ENCODE measurements at regions not wholly inside any gene's neighbourhood (a gene's known extent, or its start where the extent isn't known, plus 50 kb on each side); places are given as distances from the start of the nearest gene placed in this dataset.

GRCh38 chr3:144875211-144875610, 903.6 kb downstream of the DIPK2A start:
- Histone ChIP-seq H3K9me2 (ENCODE audit: insufficient read depth, low read length) (no peaks in the 10 kb centered on the region), H2AFZ (ENCODE audit: low read depth, low read length) (no peak overlapping the region), H3K4me2 (ENCODE audit: low read length) (no peak overlapping the region), H4K20me1 (ENCODE audit: insufficient read depth) (no peaks in the 10 kb centered on the region), H3K79me2 (replicated peaks; ENCODE audit: insufficient read depth, low read length) (no peaks in the 10 kb centered on the region), H3K36me3 (ENCODE audit: insufficient read depth, low read length) (no peaks in the 10 kb centered on the region), H3K9ac (ENCODE audit: low read length) (no peak overlapping the region), H3K27me3 (ENCODE audit: insufficient read depth, low read depth, low read length) (no peaks in the 10 kb centered on the region), H3K4me3 (ENCODE audit: low read length) (no peak overlapping the region), H3F3A (ENCODE audit: insufficient read depth, low read length, poor library complexity, severe bottlenecking) (no peaks in the 10 kb centered on the region), H3K9me3 (ENCODE audit: low read length) (no peaks in the 10 kb centered on the region), H3K27ac (ENCODE audit: low read length) (no peak overlapping the region)
- TF ChIP-seq, protein P1, sequence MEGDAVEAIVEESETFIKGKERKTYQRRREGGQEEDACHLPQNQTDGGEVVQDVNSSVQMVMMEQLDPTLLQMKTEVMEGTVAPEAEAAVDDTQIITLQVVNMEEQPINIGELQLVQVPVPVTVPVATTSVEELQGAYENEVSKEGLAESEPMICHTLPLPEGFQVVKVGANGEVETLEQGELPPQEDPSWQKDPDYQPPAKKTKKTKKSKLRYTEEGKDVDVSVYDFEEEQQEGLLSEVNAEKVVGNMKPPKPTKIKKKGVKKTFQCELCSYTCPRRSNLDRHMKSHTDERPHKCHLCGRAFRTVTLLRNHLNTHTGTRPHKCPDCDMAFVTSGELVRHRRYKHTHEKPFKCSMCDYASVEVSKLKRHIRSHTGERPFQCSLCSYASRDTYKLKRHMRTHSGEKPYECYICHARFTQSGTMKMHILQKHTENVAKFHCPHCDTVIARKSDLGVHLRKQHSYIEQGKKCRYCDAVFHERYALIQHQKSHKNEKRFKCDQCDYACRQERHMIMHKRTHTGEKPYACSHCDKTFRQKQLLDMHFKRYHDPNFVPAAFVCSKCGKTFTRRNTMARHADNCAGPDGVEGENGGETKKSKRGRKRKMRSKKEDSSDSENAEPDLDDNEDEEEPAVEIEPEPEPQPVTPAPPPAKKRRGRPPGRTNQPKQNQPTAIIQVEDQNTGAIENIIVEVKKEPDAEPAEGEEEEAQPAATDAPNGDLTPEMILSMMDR (IDR thresholded peaks at IDR 0.05; ENCODE audit: poor library complexity, severe bottlenecking) = no peak
- TF ChIP-seq TAF1 (IDR thresholded peaks at IDR 0.05; ENCODE audit: low read depth) (no peak), SMC3 (conservative IDR thresholded peaks at IDR 0.05; ENCODE audit: poor library complexity) (no peak), EZH2 (IDR thresholded peaks at IDR 0.05; ENCODE audit: borderline replicate concordance, insufficient read depth, low read length, poor library complexity, severe bottlenecking) (no peak), MXI1 (conservative IDR thresholded peaks at IDR 0.05; ENCODE audit: poor library complexity, severe bottlenecking) (no peak), RAD21 (conservative IDR thresholded peaks at IDR 0.05) (no peak), EP300 (conservative IDR thresholded peaks at IDR 0.05; ENCODE audit: poor library complexity, severe bottlenecking) (no peak)

DNA sequence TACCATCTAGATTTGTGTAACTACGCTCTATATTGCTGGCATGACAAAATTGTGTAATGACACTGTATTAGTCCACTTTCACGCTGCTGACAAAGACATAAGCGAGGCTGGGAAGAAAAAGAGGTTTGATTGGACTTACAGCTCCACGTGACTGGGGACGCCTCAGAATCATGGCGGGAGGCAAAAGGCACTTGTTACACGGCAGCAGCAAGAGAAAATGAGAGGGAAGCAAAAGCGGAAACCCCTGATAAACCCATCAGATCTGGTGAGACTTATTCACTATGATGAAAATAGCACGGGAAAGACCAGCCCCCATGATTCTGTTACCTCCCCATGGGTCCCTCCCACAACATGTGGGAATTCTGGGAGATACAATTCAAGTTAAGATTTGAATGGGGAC, 905.7 kb downstream of the DIPK2A start:
- H3K36me3 ChIP-seq (ENCODE audit: insufficient read depth, low read length) = no peaks in the 10 kb centered on the region
- no peak for TF ChIP-seq SMC3 (conservative IDR thresholded peaks at IDR 0.05; ENCODE audit: poor library complexity)
- no peak for TF ChIP-seq TAF1 (IDR thresholded peaks at IDR 0.05; ENCODE audit: low read depth)
- no peak for TF ChIP-seq POLR2AphosphoS5 (IDR thresholded peaks at IDR 0.05)
- no peak for TF ChIP-seq RAD21 (conservative IDR thresholded peaks at IDR 0.05)
- no peak for TF ChIP-seq EZH2 (IDR thresholded peaks at IDR 0.05; ENCODE audit: borderline replicate concordance, insufficient read depth, low read length, poor library complexity, severe bottlenecking)
- TF ChIP-seq EP300 (conservative IDR thresholded peaks at IDR 0.05; ENCODE audit: poor library complexity, severe bottlenecking) = no peak
- TF ChIP-seq, protein P1 (IDR thresholded peaks at IDR 0.05; ENCODE audit: poor library complexity, severe bottlenecking) = no peak
- TF ChIP-seq REST (IDR thresholded peaks at IDR 0.05; ENCODE audit: borderline replicate concordance) = no peak
- no peak for TF ChIP-seq MXI1 (conservative IDR thresholded peaks at IDR 0.05; ENCODE audit: poor library complexity, severe bottlenecking)

More for the DNA sequence above, 905.7 kb downstream of the DIPK2A start:
- H3K4me2 ChIP-seq (ENCODE audit: low read length) = no peak overlapping the region
- no peaks in the 10 kb centered on the region for H3K27me3 ChIP-seq (ENCODE audit: insufficient read depth, low read depth, low read length)
- no peaks in the 10 kb centered on the region for H3K9me3 ChIP-seq (ENCODE audit: low read length)
- no peaks in the 10 kb centered on the region for H3F3A ChIP-seq (ENCODE audit: insufficient read depth, low read length, poor library complexity, severe bottlenecking)
- no peak overlapping the region for H3K27ac ChIP-seq (ENCODE audit: low read length)
- H2AFZ ChIP-seq (ENCODE audit: low read depth, low read length) = no peak overlapping the region
- H3K79me2 ChIP-seq (replicated peaks; ENCODE audit: insufficient read depth, low read length) = no peaks in the 10 kb centered on the region
- no peak overlapping the region for H3K4me3 ChIP-seq (ENCODE audit: low read length)
- H4K20me1 ChIP-seq (ENCODE audit: insufficient read depth) = no peaks in the 10 kb centered on the region
- H3K9me2 ChIP-seq (ENCODE audit: insufficient read depth, low read length) = no peaks in the 10 kb centered on the region
- H3K9ac ChIP-seq (ENCODE audit: low read length) = no peak overlapping the region
